ENCODE measurements at regions not wholly inside any gene's neighbourhood (a gene's known extent, or its start where the extent isn't known, plus 50 kb on each side); places are given as distances from the start of the nearest gene placed in this dataset.
"Not testable (repeated sequence)": the region's sequence is repeated elsewhere in the genome, so short reads cannot be mapped to it uniquely, and the experiment has no call there.

DNA sequence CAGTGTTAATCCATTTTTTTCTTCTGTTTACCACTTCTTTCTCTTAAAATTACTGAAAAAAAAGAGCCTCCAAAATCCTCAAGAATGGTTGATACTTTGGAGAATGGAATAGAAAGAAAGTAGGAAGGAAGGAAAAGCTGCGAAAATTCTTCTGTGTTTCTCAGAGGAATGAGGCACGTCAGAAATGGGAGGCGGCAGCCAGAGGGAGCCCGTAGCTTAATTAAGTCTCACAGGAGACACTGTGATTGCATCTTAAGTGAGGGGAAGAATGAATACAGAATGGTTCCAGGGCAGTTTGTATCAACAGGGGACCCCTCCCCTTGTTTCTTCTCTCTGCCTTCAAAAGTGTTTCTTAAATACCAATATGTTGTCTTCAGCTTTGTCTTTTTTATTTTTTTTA, 1099.5 kb downstream of the PLA2G4A start:
- no peak for DNase-seq

DNA sequence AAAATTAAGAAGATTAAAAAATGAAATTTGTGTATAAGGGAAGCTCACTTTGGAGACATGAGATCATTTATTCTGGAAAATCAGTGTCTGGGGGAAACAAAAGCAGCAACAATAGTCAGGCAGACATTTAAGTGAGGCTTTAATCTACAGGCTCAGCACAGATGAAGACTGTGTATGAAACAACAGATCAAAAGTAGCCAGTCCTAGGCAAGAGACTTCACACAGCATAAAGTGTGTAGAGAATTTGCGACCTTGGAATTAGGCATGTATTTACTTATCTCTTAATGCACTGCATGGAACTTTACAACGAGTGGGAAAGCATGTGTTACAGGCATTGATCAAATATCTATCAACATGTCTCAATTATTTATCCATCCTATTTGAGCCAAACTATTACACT, 1099.9 kb downstream of the PLA2G4A start:
- DNase-seq = no peak

DNA sequence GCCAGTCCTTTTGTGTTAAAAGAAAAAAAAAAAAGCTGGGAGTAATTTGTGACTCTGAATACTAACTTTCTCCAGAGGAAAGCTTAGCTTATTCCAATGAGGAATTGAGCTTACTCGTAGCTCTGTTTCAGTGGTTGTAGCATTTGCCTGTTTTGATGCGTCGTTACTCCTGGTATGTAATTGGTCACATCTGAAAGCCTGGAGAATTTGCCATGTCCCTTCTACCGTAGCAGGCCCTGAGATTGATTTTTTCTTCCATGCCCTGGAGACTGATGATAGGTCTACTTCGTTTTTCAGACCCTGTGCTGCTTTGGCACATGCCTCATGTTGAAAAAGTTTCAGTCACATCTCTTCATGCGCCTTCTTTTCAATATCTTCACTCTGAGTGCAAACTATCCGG, 1103.0 kb downstream of the PLA2G4A start:
- no peak for DNase-seq

- DNase-seq = no peak
Observed at GRCh38 chr1:187933562-187934419, 1105.0 kb downstream of the PLA2G4A start.

GRCh38 chr1:187936667-187937066, 1107.9 kb downstream of the PLA2G4A start:
- DNase-seq = no peak

DNA sequence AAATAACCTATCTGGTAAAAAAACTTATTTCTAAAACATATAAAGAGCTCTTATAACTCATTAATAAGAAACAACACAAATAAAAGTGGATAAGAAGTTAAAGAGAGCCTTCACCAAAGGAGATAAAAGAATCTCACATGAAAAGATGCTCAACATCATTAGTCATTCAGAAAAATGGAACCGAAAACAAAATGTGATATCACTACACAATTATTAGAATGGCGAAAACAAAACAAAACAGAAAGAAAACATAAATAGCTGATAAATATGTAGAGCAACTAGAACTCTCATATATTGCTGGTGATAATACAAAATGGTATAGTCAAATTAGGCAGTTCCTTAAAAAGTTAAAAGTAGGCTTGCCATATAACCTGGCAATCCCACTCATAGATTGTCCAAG, 1109.3 kb downstream of the PLA2G4A start:
- no peak for DNase-seq

DNA sequence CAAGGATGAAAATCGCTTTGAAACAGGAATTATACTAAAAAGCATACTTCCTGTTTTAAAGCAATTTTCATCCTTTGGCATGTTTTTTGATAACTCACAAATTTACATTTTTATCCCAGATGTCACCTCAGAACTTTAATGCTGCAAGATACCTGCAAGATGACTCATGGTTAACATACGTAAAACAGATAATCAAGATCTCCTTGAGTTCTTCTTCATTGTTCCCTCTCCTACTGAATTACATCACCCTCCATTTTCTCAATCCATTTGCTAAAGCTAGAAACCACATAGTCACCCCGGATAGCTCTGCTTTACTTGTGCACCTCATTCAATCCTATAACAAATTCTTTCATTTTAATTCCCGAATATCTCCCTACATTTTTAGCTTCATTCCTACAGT, 1114.2 kb downstream of the PLA2G4A start:
- no peak for DNase-seq

- DNase-seq = no peak
Observed at GRCh38 chr1:187943606-187944403, 1115.1 kb downstream of the PLA2G4A start.

DNA sequence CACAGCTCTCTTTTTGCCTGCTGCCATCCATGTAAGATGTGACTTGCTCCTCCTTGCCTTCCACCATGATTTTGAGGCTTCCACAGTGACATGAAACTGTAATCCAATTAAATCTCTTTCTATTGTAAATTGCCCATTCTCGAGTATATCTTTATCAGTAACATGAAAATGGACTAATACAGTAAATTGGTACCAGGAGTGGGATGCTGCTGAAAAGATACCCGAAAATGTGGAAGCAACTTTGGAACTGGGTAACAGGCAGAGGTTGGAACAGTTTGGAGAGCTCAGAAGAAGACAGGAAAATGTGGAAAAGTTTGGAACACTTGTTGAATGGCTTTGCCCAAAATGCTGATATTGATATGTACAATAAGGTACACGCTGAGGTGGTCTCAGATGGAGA, 1117.9 kb downstream of the PLA2G4A start:
- not testable (repeated sequence) for DNase-seq

DNA sequence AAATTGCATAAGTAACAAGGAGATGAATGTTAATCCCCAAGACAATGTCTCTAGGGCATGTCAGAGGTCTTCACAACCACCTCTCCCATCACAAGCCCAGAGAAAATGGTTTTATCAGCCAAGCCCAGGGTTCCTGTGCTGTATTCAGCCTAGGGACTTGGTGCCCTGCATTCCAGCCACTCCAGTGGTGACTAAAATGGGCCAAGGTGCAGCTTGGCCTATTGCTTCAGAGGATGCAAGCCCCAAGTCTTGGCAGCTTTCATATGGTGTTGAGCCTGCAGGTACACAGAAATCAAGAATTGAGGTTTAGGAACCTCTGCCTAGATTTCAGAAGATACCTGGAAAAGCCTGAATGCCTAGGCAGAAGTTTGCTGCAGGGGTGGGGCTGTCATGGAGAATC, 1118.6 kb downstream of the PLA2G4A start:
- DNase-seq = no peak

GRCh38 chr1:187948170-187948794, 1119.5 kb downstream of the PLA2G4A start:
- no peak for DNase-seq

- no peak for DNase-seq
Observed at GRCh38 chr1:187949567-187949966, 1120.8 kb downstream of the PLA2G4A start.

GRCh38 chr1:187951817-187952216, 1123.1 kb downstream of the PLA2G4A start:
- no peak for DNase-seq

GRCh38 chr1:187952446-187952845, 1123.7 kb downstream of the PLA2G4A start:
- no peak for DNase-seq

GRCh38 chr1:187956975-187957374, 1128.2 kb downstream of the PLA2G4A start:
- no peak for DNase-seq

DNA sequence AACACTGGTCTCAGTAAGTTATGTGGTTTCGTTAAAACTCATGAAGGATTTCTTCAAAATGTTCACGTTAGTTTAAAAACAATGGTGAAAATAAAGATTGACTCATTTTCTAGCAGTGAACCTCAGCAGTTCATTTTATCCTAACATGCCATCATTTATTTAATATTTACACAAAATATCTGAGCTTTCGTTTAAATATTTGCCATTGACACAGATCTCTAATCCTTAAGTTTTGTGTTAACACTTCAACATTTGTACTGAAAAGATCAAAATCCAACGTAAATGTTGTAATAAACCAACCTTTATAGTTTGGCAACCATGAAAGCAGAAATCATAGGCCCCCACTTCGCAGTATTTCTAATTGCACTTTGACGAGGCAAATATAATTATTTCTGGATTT, 1129.5 kb downstream of the PLA2G4A start:
- no peak for DNase-seq

GRCh38 chr1:187959062-187959461, 1130.3 kb downstream of the PLA2G4A start:
- no peak for DNase-seq

DNA sequence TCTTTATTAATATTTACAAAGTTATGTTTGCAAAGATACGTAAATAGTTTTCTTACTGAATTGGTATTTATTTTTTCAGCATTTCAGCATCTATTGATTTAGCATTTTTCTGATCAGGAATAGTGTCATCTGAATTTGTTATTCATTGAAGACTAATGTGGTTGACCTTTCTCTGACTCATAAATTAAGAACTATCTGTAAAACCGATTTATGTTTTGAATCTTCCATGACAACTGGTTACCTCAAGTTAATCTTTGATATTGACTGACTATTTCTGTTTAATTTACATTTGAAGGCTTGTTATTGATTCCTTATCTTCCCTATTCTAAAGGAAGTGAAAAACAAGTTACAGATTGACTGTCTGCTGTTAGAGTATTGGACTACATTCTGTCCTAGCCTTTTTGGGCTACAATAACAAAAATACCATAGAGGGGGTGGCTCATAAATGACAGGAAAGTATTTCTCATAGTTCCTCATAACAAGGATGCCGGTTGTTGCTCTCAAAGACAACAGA, 1131.4 kb downstream of the PLA2G4A start:
- no peak for DNase-seq

- DNase-seq = no peak
Observed at GRCh38 chr1:187961895-187962294, 1133.1 kb downstream of the PLA2G4A start.

- DNase-seq = no peak
Observed at GRCh38 chr1:187971851-187972250, 1143.1 kb downstream of the PLA2G4A start.

GRCh38 chr1:187977298-187977697, 1148.5 kb downstream of the PLA2G4A start:
- DNase-seq = no peak

- no peak for DNase-seq
Observed at GRCh38 chr1:187985145-187985896, 1156.6 kb downstream of the PLA2G4A start.
